ENCODE measurements at regions not wholly inside any gene's neighbourhood (a gene's known extent, or its start where the extent isn't known, plus 50 kb on each side); places are given as distances from the start of the nearest gene placed in this dataset.

- peak; percentile 10 for DNase-seq
Observed at GRCh38 chr3:53944028-53944427, 52.4 kb upstream of the SELENOK start.

- DNase-seq = no peak
Observed at GRCh38 chr3:53941950-53942349, 50.3 kb upstream of the SELENOK start.
